IMR-90 (cell line): ENCODE measurements at regions not wholly inside any gene's neighbourhood (a gene's known extent, or its start where the extent isn't known, plus 50 kb on each side); places are given as distances from the start of the nearest gene placed in this dataset.

ENCODE experiments used
- ATAC-seq: fragments of 200-7000 bp; cut with Tn5 transposase; 2 replicates; pipeline ENCODE4 v1.9.1; 2020; ENCODE audit warnings: low read depth, mild to moderate bottlenecking, moderate library complexity
- BruUV-seq: library from RNA; stranded (reverse); fragments of 400-500 nt; replicated peaks from 2 replicates; lab custom pipeline; 2021; lab: Mats Ljungman, UMichigan
- CTCF ChIA-PET: fragments of 300-600 bp; formaldehyde crosslinking; extraction: SDS; loops from one replicate; lab custom pipeline; 2021; ENCODE audit warnings: antibody characterized with exemption; lab: Yijun Ruan, JAX
- POLR2A ChIA-PET: fragments of 300-600 bp; sonication (Branson Sonifier 250); formaldehyde crosslinking; loops from one replicate; lab custom pipeline; 2022; ENCODE audit warnings: antibody characterized with exemption; ENCODE audit not compliant: unreplicated experiment; lab: Charles Lee
- DNase-seq: peaks from one replicate; pipeline ENCODE4 v3.0.0; 2013
- H2AFZ ChIP-seq: replicated peaks from 2 replicates; pipeline ENCODE3; 2013; ENCODE audit warnings: low read length, mild to moderate bottlenecking; ENCODE audit not compliant: poor library complexity
- H2AK5ac ChIP-seq: 2 replicates; pipeline ENCODE4 v1.6.1; 2013; ENCODE audit warnings: low read depth, low read length, inconsistent platforms
- H2AK9ac ChIP-seq: replicated peaks from 2 replicates; pipeline ENCODE3; 2013; ENCODE audit warnings: mild to moderate bottlenecking, low read depth, low read length, moderate library complexity; ENCODE audit not compliant: poor library complexity
- H2BK120ac ChIP-seq: 2 replicates; pipeline ENCODE4 v1.6.1; 2013; ENCODE audit warnings: low read depth, low read length, inconsistent platforms
- H2BK15ac ChIP-seq: 3 replicates; pipeline ENCODE4 v1.6.1; 2013; ENCODE audit warnings: low read depth, low read length, inconsistent platforms
- H2BK20ac ChIP-seq: 2 replicates; pipeline ENCODE4 v1.6.1; 2013; ENCODE audit warnings: low read depth, mild to moderate bottlenecking, inconsistent platforms, low read length, moderate library complexity
- H2BK5ac ChIP-seq: 2 replicates; pipeline ENCODE4 v1.6.1; 2013; ENCODE audit warnings: mild to moderate bottlenecking, low read depth, low read length, inconsistent platforms; ENCODE audit not compliant: poor library complexity, severe bottlenecking
- H3K14ac ChIP-seq: replicated peaks from 2 replicates; pipeline ENCODE4 v1.6.1; 2013; ENCODE audit warnings: low read depth, low read length, inconsistent platforms
- H3K18ac ChIP-seq: 2 replicates; pipeline ENCODE4 v1.6.1; 2013; ENCODE audit warnings: low read depth, low read length, control low read depth
- H3K23ac ChIP-seq: 2 replicates; pipeline ENCODE4 v1.6.1; 2013; ENCODE audit warnings: low read depth, low read length, inconsistent platforms
- H3K27ac ChIP-seq: 2 replicates; pipeline ENCODE4 v1.5.1; 2013; ENCODE audit warnings: mild to moderate bottlenecking, control low read depth, low read length; ENCODE audit not compliant: insufficient read depth
- H3K27me3 ChIP-seq: 2 replicates; pipeline ENCODE4 v1.6.1; 2013; ENCODE audit warnings: low read length; ENCODE audit not compliant: control insufficient read depth, insufficient read depth
- H3K36me3 ChIP-seq: 2 replicates; pipeline ENCODE4 v1.6.1; 2013; ENCODE audit warnings: low read length, mixed read lengths; ENCODE audit not compliant: control insufficient read depth, insufficient read depth
- H3K4ac ChIP-seq: 2 replicates; pipeline ENCODE4 v1.6.1; 2013; ENCODE audit warnings: low read depth, low read length, inconsistent platforms
- H3K4me1 ChIP-seq: 2 replicates; pipeline ENCODE4 v1.6.1; 2013; ENCODE audit warnings: low read length, mixed read lengths; ENCODE audit not compliant: control insufficient read depth, insufficient read depth
- H3K4me2 ChIP-seq: 2 replicates; pipeline ENCODE4 v1.6.1; 2013; ENCODE audit warnings: low read depth, mild to moderate bottlenecking, control low read depth, low read length, moderate library complexity
- H3K4me3 ChIP-seq: 2 replicates; pipeline ENCODE4 v1.5.1; 2013; ENCODE audit warnings: low read depth, mild to moderate bottlenecking, control low read depth, low read length, moderate library complexity; ENCODE audit not compliant: insufficient read depth
- H3K56ac ChIP-seq: 2 replicates; pipeline ENCODE4 v1.6.1; 2013; ENCODE audit warnings: low read length, inconsistent platforms; ENCODE audit not compliant: insufficient read depth; ENCODE audit errors: extremely low read depth
- H3K79me1 ChIP-seq, 2 experiments: 2 replicates each; pipeline ENCODE4 v1.6.1; 2013; ENCODE audit warnings: low read length in 2 of 2, inconsistent platforms in 1 of 2, low read depth in 1 of 2
- H3K9ac ChIP-seq: 2 replicates; pipeline ENCODE4 v1.6.1; 2013; ENCODE audit warnings: low read depth, low read length, control low read depth
- H3K9me1 ChIP-seq: 2 replicates; pipeline ENCODE4 v1.6.1; 2013; ENCODE audit warnings: low read length, inconsistent platforms; ENCODE audit not compliant: insufficient read depth
- H3K9me3 ChIP-seq: 2 replicates; pipeline ENCODE4 v1.6.1; 2013; ENCODE audit warnings: low read length; ENCODE audit not compliant: control insufficient read depth, insufficient read depth
- H4K20me1 ChIP-seq: 2 replicates; pipeline ENCODE4 v1.6.1; 2013; ENCODE audit warnings: low read length, inconsistent platforms; ENCODE audit not compliant: insufficient read depth
- H4K5ac ChIP-seq: 2 replicates; pipeline ENCODE4 v1.6.1; 2013; ENCODE audit warnings: mild to moderate bottlenecking, low read depth, low read length, control low read depth
- H4K8ac ChIP-seq, 2 experiments: 2 replicates each; pipeline ENCODE4 v1.6.1; 2013; ENCODE audit warnings: low read depth in 2 of 2, low read length in 2 of 2, control low read depth in 1 of 2, inconsistent platforms in 1 of 2
- H4K91ac ChIP-seq: 2 replicates; pipeline ENCODE4 v1.6.1; 2013; ENCODE audit warnings: low read depth, low read length, inconsistent platforms; ENCODE audit not compliant: insufficient read depth
- BHLHE40 ChIP-seq: fragments of 150-350 bp; IDR thresholded peaks from 2 replicates; pipeline ENCODE4 v1.6.1; 2016; ENCODE audit warnings: mild to moderate bottlenecking, low read depth, low read length
- CEBPB ChIP-seq: IDR thresholded peaks from 2 replicates; pipeline ENCODE4 v1.6.1; 2012; ENCODE audit warnings: low read depth, low read length, improper control_type of control experiment
- CHD1 ChIP-seq: IDR thresholded peaks from 2 replicates; pipeline ENCODE4 v1.6.1; 2012; ENCODE audit warnings: low read depth, low read length, improper control_type of control experiment
- CTCF ChIP-seq: conservative IDR thresholded peaks from 2 replicates; pipeline ENCODE4 v1.5.1; 2012; ENCODE audit warnings: mild to moderate bottlenecking, low read depth, low read length, improper control_type of control experiment
- ELK1 ChIP-seq: fragments of 150-350 bp; IDR thresholded peaks from 2 replicates; pipeline ENCODE4 v1.6.1; 2016; ENCODE audit warnings: low read depth, mild to moderate bottlenecking, low read length, moderate library complexity, borderline replicate concordance
- FOS ChIP-seq: fragments of 150-350 bp; IDR thresholded peaks from 2 replicates; pipeline ENCODE4 v1.6.1; 2016; ENCODE audit warnings: low read depth, low read length
- MAFK ChIP-seq: IDR thresholded peaks from 2 replicates; pipeline ENCODE4 v1.6.1; 2012; ENCODE audit warnings: low read depth, low read length, improper control_type of control experiment
- MAZ ChIP-seq: IDR thresholded peaks from 2 replicates; pipeline ENCODE4 v1.6.1; 2012; ENCODE audit warnings: low read depth, mild to moderate bottlenecking, low read length, improper control_type of control experiment, moderate library complexity, borderline replicate concordance
- MXI1 ChIP-seq: IDR thresholded peaks from 2 replicates; pipeline ENCODE4 v1.6.1; 2012; ENCODE audit warnings: low read depth, mild to moderate bottlenecking, low read length, moderate library complexity, borderline replicate concordance
- NFE2L2 ChIP-seq: fragments of 150-350 bp; IDR thresholded peaks from 2 replicates; pipeline ENCODE4 v1.6.1; 2016; ENCODE audit warnings: low read depth, mild to moderate bottlenecking, low read length
- POLR2A ChIP-seq: IDR thresholded peaks from 2 replicates; pipeline ENCODE4 v1.6.1; 2012; ENCODE audit warnings: mild to moderate bottlenecking, low read depth, low read length
- RAD21 ChIP-seq: IDR thresholded peaks from 2 replicates; pipeline ENCODE4 v1.6.1; 2012; ENCODE audit warnings: low read length, improper control_type of control experiment
- RCOR1 ChIP-seq: IDR thresholded peaks from 2 replicates; pipeline ENCODE4 v1.6.1; 2012; ENCODE audit warnings: mild to moderate bottlenecking, low read length, improper control_type of control experiment; ENCODE audit not compliant: insufficient replicate concordance
- RFX5 ChIP-seq: IDR thresholded peaks from 2 replicates; pipeline ENCODE4 v1.8.0; 2012; ENCODE audit warnings: low read depth, mild to moderate bottlenecking, low read length, moderate library complexity
- WGBS, 2 experiments: methylation state at CpG; one replicate each; pipeline versions ENCODE4 v1.1.5 to v1.1.7; 2013; ENCODE audit warnings: missing lambda C conversion rate in 2 of 2; ENCODE audit not compliant: insufficient read length in 1 of 2; ENCODE audit errors: extremely low coverage in 2 of 2; 5-methylcytosine and 5-hydroxymethylcytosine counted together
- dilution Hi-C: fragments of 300-500 bp; cut with HindIII; formaldehyde crosslinking; loops from one replicate; pipeline ENCODE4 v1.14.3; 2018; ENCODE audit warnings: low sequenced_read_pairs; ENCODE audit not compliant: unreplicated experiment
- in situ Hi-C: fragments of 300-500 bp; cut with MboI; formaldehyde crosslinking; loops from 3 replicates; pipeline ENCODE4 v1.14.3; 2019; ENCODE audit warnings: low sequenced_read_pairs, inconsistent platforms, mixed read lengths
- intact Hi-C: fragments of 100-400 bp; cut with micrococcal nuclease; formaldehyde crosslinking; loops from 2 replicates; pipeline ENCODE4 v1.10.0; 2022
- TF ChIP-seq, protein P1 (sequence below): fragments of 150-350 bp; IDR thresholded peaks from 2 replicates; pipeline ENCODE4 v1.6.1; 2017; ENCODE audit warnings: mild to moderate bottlenecking, antibody characterized with exemption, low read length, low read depth

- TF ChIP-seq CEBPB (no peak), ELK1 (no peak), MAZ (no peak), RFX5 (no peak), NFE2L2 (no peak), CHD1 (no peak), RCOR1 (no peak), POLR2A (no peak), MAFK (no peak), MXI1 (no peak), CTCF (no peak), FOS (no peak), RAD21 (no peak), BHLHE40 (no peak)
- TF ChIP-seq, protein P1, sequence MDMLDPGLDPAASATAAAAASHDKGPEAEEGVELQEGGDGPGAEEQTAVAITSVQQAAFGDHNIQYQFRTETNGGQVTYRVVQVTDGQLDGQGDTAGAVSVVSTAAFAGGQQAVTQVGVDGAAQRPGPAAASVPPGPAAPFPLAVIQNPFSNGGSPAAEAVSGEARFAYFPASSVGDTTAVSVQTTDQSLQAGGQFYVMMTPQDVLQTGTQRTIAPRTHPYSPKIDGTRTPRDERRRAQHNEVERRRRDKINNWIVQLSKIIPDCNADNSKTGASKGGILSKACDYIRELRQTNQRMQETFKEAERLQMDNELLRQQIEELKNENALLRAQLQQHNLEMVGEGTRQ, result no peak
- DNase-seq (no peak), ATAC-seq (no peak)
- Histone ChIP-seq H3K4me2 (no peak overlapping the region), H3K4me3 (no peak overlapping the region), H4K91ac (no peak overlapping the region), H3K14ac (no peak overlapping the region), H2BK20ac (no peak overlapping the region), H3K9me1 (0 out of 2 replicates have a peak, but pooled peaks cover 4% of the 10 kb centered on the region), H4K5ac (no peak overlapping the region), H3K9ac (no peak overlapping the region), H2BK15ac (no peak overlapping the region), H3K23ac (no peak overlapping the region), H2AFZ (no peak overlapping the region), H2AK9ac (no peak overlapping the region), H3K56ac (no peak overlapping the region), H4K20me1 (no peaks in the 10 kb centered on the region), H3K79me1 (no peaks in the 10 kb centered on the region), H3K9me3 (no peaks in the 10 kb centered on the region), H3K27ac (no peak overlapping the region), H4K8ac (no peak overlapping the region), H3K27me3 (peaks cover 51% of the 10 kb centered on the region), H2BK120ac (no peak overlapping the region), H3K36me3 (no peaks in the 10 kb centered on the region), H2AK5ac (no peak overlapping the region), H3K4me1 (no peaks in the 10 kb centered on the region), H3K18ac (no peak overlapping the region), H3K4ac (no peak overlapping the region), H2BK5ac (no peak overlapping the region)
- no TSS peak for BruUV-seq
- ChIA-PET CTCF (no interaction called here), POLR2A (no interaction called here)
- dilution Hi-C loops, result no loop called here
- in situ Hi-C loops, result no loop called here
- intact Hi-C loops, result no loop called here
- WGBS, 2 experiments, result 64% methylated on average over 8 of the region's 13 CpGs; no CpG with 5 or more reads in 1 of the 2 experiments
Measured at GRCh38 chr2:120498576-120499394, 152.8 kb downstream of the INHBB start.
